ENCODE measurements at regions not wholly inside any gene's neighbourhood (a gene's known extent, or its start where the extent isn't known, plus 50 kb on each side); places are given as distances from the start of the nearest gene placed in this dataset.

- Histone ChIP-seq H3K27me3 (replicated peaks in 1 of 4; ENCODE audit: control insufficient read depth in 3 of 4, extremely low read depth in 1 of 4, insufficient read depth in 3 of 4, low read length in 3 of 4) (peaks cover 0 to 19% (median 10%) of the 10 kb centered on the region in 4 experiments; a peak in 3 of 7 replicates), H4K5ac (ENCODE audit: insufficient read length, low read depth, low read length) (no peak overlapping the region), H2BK120ac (replicated peaks; ENCODE audit: low read depth, low read length) (no peak overlapping the region), H3K18ac (ENCODE audit: extremely low read depth, low read length) (no peak overlapping the region; the same call in 1 of the 2 replicates), H4K20me1 (replicated peaks in 1 of 2; ENCODE audit: control insufficient read depth in 1 of 2, insufficient read depth in 2 of 2, low read length in 2 of 2) (no peaks in the 10 kb centered on the region), H3K36me3 (ENCODE audit: control insufficient read depth in 2 of 4, insufficient read depth in 4 of 4, low read length in 3 of 4) (no peaks in the 10 kb centered on the region), H3K14ac (ENCODE audit: insufficient read length) (no peak overlapping the region), H2AFZ (ENCODE audit: low read length) (no peak overlapping the region), H2BK5ac (ENCODE audit: low read depth, low read length) (no peak overlapping the region), H3K4me2 (ENCODE audit: insufficient read depth in 1 of 2, low read depth in 2 of 2, low read length in 2 of 2) (peak overlapping the region; percentile 29 to 44), H2BK12ac (ENCODE audit: low read depth, low read length) (peak overlapping the region; percentile 56), H3K23me2 (ENCODE audit: low read depth, low read length) (peaks cover 2% of the 10 kb centered on the region; the same call in 1 of the 2 replicates), H2BK15ac (ENCODE audit: low read length) (no peak overlapping the region), H3K79me1 (ENCODE audit: low read depth, low read length) (no peaks in the 10 kb centered on the region), H3K4me3 (ENCODE audit: extremely low read depth in 1 of 4, insufficient read depth in 2 of 4, low read depth in 3 of 4, low read length in 4 of 4) (peak overlapping the region in 1 of 4 experiments; percentile 5; a peak in 1 of 8 replicates), H3K9ac (replicated peaks in 1 of 4; ENCODE audit: extremely low read depth in 1 of 4, low read depth in 3 of 4, low read length in 3 of 4) (no peak overlapping the region), H2AK5ac (ENCODE audit: low read depth, low read length) (no peak overlapping the region; the same call in 1 of the 2 replicates), H3K9me3 (ENCODE audit: insufficient read depth in 2 of 2, low read depth in 1 of 2, low read length in 1 of 2) (no peaks in the 10 kb centered on the region), H2BK20ac (ENCODE audit: low read length) (no peak overlapping the region), H3K56ac (replicated peaks; ENCODE audit: insufficient read length, low read depth, low read length) (no peak overlapping the region), H3K79me2 (ENCODE audit: control insufficient read depth in 1 of 2, insufficient read depth in 2 of 2, low read length in 2 of 2) (no peaks in the 10 kb centered on the region), H3K23ac (ENCODE audit: insufficient read length) (no peak overlapping the region), H4K91ac (replicated peaks; ENCODE audit: insufficient read length, low read length) (no peak overlapping the region), H3K4ac (replicated peaks; ENCODE audit: insufficient read length, low read depth, low read length) (no peak overlapping the region), H3K27ac (ENCODE audit: low read depth, low read length) (no peak overlapping the region), H4K8ac (ENCODE audit: extremely low read depth, insufficient read depth, low read length) (no peak overlapping the region), H3K4me1 (replicated peaks in 1 of 4; ENCODE audit: control insufficient read depth in 3 of 4, insufficient read depth in 4 of 4, low read length in 3 of 4) (peaks cover 3 to 10% (median 7%) of the 10 kb centered on the region in 4 experiments; a peak in 6 of 7 replicates)
- WGBS, 2 experiments (ENCODE audit: extremely low coverage in 1 of 2, insufficient coverage in 1 of 2, insufficient read length in 1 of 2, insufficient replicate concordance in 2 of 2, low coverage in 1 of 2, low lambda C conversion rate in 2 of 2, missing lambda C conversion rate in 1 of 2), result 37% methylated on average over 6 of the region's 6 CpGs; no CpG with 5 or more reads in 1 of the 2 experiments
- FAIRE-seq, result peak; percentile 74
- CTCF ChIA-PET (ENCODE audit: partially characterized antibody), result interaction anchor here (0.7 to 1.7 kb wide), 3 partner anchors 9 to 36 kb away, joined by 3 to 4 read pairs (median 3); no protein-coding TSS in a partner anchor
- peak; percentile 58 to 62 for DNase-seq (ENCODE audit: low read depth in 1 of 2, low spot score in 2 of 2)
- POLR2A ChIA-PET (ENCODE audit: partially characterized antibody), result interaction anchor here (1.2 kb wide), 1 partner anchor 71 kb away, joined by 3 read pairs; the partner anchor contains the start of gene MBOAT2
- TF ChIP-seq NANOG (IDR thresholded peaks at IDR 0.05; ENCODE audit: insufficient read depth, low read depth, low read length, poor library complexity, severe bottlenecking) (peak; percentile 3), TAF1 (IDR thresholded peaks at IDR 0.05; ENCODE audit: low read depth, low read length) (0 out of 2 replicates have a peak, but pooled peaks have one; percentile 32), GTF2F1 (IDR thresholded peaks at IDR 0.05; ENCODE audit: borderline replicate concordance, low read depth, low read length) (no peak), KDM4A (IDR thresholded peaks at IDR 0.05; ENCODE audit: low read depth, low read length, severe bottlenecking) (no peak), BCL11A (IDR thresholded peaks at IDR 0.05; ENCODE audit: low read depth in 2 of 2, low read length in 2 of 2) (peak in 1 of 2 experiments; percentile 42), SUZ12 (IDR thresholded peaks at IDR 0.05; ENCODE audit: low read length) (no peak), CHD2 (IDR thresholded peaks at IDR 0.05; ENCODE audit: low read length) (no peak), TCF12 (IDR thresholded peaks at IDR 0.05; ENCODE audit: low read depth, low read length) (peak; percentile 93), SIN3A (conservative IDR thresholded peaks at IDR 0.05 in 1 of 2, IDR thresholded peaks at IDR 0.05 in 1 of 2; ENCODE audit: low read depth in 1 of 2, low read length in 2 of 2) (no peak), BRCA1 (IDR thresholded peaks at IDR 0.05; ENCODE audit: low read depth, low read length) (no peak), ATF2 (IDR thresholded peaks at IDR 0.05; ENCODE audit: low read length) (peak; percentile 90), TEAD4 (IDR thresholded peaks at IDR 0.05; ENCODE audit: low read depth, low read length) (peak; percentile 69)
Observed at GRCh38 chr2:9074930-9075329, 71.4 kb upstream of the MBOAT2 start.

Data from H1 (cell line).